HFF-Myc (cell line): ENCODE measurements at regions not wholly inside any gene's neighbourhood (a gene's known extent, or its start where the extent isn't known, plus 50 kb on each side); places are given as distances from the start of the nearest gene placed in this dataset.

Source experiments
- DNase-seq: peaks from one replicate; pipeline ENCODE4 v3.0.0-alpha.2; 2011; ENCODE audit warnings: low read depth; ENCODE audit errors: extremely low read depth
- H3K4me3 ChIP-seq: replicated peaks from 2 replicates; pipeline ENCODE4 v1.5.1; 2011; ENCODE audit warnings: low read depth, mild to moderate bottlenecking, control low read depth, low read length
- TF ChIP-seq, protein P1 (sequence below): IDR thresholded peaks from 2 replicates; pipeline ENCODE4 v1.5.1; 2012; ENCODE audit warnings: mild to moderate bottlenecking, low read depth, low read length, control low read depth; ENCODE audit errors: missing control alignments

DNA sequence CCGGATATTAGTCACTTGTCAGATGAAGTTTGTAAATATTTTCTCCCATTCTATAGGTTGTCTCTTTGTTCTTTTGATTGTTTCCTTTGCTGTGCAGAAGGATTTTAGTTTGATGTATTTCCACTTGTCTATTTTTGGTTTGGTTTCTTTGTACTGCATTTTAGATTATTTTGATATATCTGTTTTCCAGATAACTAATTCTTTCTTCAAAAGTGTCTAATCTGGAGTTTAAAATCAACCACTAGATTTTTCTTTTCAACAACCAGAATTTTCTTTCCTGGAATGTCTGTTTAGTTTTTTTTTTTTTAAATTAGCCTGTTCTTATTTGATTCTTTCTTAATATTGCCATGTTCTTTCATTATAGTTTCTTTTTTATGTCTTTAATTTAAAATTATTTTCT, 116.8 kb upstream of the INHBA start:
- DNase-seq = no peak
- no peak overlapping the region for H3K4me3 ChIP-seq
- TF ChIP-seq, protein P1, sequence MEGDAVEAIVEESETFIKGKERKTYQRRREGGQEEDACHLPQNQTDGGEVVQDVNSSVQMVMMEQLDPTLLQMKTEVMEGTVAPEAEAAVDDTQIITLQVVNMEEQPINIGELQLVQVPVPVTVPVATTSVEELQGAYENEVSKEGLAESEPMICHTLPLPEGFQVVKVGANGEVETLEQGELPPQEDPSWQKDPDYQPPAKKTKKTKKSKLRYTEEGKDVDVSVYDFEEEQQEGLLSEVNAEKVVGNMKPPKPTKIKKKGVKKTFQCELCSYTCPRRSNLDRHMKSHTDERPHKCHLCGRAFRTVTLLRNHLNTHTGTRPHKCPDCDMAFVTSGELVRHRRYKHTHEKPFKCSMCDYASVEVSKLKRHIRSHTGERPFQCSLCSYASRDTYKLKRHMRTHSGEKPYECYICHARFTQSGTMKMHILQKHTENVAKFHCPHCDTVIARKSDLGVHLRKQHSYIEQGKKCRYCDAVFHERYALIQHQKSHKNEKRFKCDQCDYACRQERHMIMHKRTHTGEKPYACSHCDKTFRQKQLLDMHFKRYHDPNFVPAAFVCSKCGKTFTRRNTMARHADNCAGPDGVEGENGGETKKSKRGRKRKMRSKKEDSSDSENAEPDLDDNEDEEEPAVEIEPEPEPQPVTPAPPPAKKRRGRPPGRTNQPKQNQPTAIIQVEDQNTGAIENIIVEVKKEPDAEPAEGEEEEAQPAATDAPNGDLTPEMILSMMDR = no peak

DNA sequence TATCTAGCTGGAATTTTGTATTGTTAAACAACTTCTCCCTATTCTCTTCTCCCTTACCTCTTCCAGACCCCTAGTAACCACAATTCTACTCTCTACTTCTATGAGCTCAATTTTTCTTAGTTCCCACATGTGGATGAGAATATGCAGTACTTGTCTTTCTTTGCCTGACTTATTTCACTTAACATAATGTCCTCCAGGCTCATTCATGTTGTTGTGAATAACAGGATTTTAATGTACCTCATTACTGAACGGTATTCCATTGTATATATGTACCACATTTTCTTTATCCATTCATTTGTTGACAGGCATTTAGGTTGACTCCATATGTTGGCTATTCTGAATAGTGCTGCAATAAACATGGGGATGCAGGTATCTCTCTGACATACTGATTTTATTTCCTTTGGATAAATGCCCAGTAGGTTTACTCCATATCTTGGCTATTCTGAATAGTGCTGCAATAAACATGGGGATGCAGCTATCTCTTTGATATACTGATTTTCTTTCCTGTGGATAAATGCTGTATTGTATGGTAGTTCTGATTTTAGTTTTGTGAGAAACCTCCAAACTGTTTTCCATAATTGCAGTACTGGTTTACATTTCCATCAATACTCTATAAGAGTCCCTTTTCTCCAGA, 116.0 kb upstream of the INHBA start:
- no peak for DNase-seq
- TF ChIP-seq, protein P1 = no peak
- no peak overlapping the region for H3K4me3 ChIP-seq

DNA sequence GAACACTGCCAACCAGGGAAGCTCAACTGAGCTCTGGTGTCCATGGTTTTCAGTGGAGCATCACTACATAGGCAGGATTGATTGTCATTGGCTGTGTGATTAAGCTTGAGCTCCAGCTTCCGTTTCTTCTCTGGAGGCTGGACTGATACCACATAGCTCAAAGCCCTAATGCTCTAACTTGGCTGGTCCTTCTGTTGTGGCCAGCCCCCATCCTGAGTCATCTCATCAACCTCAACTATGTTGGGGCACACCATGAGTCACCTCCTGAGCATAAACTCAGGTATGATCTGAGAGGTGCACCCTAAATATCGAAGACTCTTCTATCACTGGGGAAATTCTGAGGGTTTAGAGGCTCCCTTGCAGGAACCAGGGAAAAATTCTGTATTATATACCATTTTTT, 114.5 kb upstream of the INHBA start:
- TF ChIP-seq, protein P1 = no peak
- no peak overlapping the region for H3K4me3 ChIP-seq
- no peak for DNase-seq

DNA sequence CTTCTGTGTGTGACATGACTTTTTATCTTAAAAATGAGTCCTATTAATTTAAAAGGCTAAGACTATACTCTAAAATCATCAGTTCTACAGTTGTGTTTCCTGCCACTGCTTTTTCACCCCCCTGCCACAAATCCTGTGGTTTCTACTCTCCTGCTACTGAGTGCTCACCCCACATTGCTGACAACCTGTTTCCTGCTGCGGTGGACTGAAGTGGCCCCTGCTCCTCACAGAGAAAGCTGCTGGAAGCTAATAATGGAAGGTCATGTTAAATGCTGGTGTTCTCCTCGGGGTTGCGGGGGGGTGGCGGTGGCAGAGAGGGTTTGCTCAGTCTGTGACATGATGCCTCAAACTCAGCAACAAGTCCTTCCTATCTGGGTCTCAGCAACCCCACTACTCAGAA, 113.2 kb upstream of the INHBA start:
- DNase-seq = no peak
- H3K4me3 ChIP-seq = no peak overlapping the region
- TF ChIP-seq, protein P1 = no peak

DNA sequence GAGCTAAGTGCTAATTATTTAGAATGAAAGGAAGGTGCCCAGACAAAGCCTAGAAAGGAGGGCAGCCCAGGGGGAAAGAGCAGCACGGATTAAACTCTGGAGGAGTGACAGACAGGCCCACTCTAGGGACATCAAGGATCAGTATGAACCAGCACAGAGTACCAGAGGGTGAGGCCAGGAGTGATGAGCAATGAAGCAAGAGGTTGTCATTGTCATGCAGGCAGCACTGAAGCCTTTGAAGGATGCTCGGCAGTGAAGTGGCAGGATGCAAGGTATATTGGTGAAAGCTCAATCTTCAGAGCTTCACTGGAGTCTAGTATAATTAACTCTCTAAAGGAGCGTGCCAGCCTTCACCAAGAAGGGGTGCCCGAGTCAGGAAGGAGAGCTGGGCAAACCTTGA, 112.0 kb upstream of the INHBA start:
- TF ChIP-seq, protein P1 = no peak
- H3K4me3 ChIP-seq = no peak overlapping the region
- DNase-seq = no peak

DNA sequence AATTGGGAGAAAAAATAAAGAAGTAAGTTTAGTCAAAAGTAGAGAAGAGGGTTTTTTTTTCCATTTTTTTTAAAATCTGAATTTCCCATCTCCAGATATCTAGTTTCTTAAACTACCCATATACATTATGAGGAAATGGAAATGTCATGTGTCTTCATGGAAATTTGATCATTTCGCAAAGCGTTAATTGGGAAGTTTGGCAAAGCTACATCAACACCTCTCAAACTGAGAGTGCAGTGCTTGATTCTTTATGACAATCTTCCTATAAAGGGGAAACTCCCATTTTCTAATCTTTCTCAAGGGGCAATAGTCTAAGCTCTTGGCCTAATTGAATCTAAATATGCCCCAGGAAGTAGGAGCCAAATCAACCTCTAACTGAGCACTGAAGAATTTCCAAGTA, 110.4 kb upstream of the INHBA start:
- H3K4me3 ChIP-seq = no peak overlapping the region
- DNase-seq = no peak
- TF ChIP-seq, protein P1 = no peak

DNA sequence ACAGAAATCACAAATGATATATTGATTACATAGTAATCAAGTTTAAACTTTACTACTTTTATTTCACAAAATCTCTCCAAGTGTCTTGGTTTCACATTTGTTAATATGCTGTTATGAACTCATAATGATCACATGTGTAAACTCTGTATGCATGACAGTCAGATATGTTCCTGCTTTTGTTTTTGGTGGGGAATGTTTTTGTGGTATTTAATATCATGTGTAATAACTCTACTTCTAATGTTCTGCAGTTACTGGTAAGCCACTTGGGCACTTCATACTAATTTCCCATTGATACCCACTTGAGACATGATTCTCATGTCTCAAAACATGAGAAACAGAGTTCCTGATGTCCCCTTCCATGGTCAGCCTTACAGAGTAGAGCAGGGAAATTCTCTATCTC, 109.1 kb upstream of the INHBA start:
- TF ChIP-seq, protein P1 = no peak
- no peak for DNase-seq
- H3K4me3 ChIP-seq = no peak overlapping the region
